ENCODE measurements at regions not wholly inside any gene's neighbourhood (a gene's known extent, or its start where the extent isn't known, plus 50 kb on each side); places are given as distances from the start of the nearest gene placed in this dataset.
A peak's percentile ranks its signal among the peaks of the same experiment; 100 is the strongest.

DNA sequence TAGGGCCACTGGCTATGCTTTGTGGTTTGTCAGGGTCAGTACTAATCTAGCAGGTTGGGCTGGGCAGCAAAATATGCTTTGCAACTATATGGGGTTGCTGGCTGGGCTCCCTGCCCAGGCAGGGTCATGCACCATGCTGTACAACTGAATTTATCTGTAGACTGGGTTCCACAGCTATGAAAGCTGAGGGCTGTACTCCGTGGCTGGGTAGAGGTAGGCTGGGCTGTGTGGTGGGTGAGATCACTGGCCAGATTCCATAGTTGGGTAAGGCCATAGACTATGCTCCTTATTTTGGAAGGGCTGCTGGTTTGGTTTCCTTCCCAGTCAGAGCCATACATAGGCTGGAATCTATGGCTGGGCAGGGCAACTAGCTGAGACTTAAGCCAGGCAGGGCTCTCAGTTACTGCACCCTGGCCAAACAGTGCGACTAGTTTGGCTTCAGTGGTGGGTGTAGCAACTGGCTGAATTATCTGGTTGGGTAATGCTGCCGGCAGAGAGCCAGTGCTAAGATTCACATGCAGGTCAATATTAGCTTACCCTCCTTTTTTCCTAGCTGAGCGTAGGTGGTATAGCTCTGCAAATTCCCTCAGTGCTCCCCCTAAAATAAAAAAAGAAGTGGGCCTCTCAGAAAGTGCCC, 769.1 kb upstream of the CDH8 start:
- TF ChIP-seq, protein P1, sequence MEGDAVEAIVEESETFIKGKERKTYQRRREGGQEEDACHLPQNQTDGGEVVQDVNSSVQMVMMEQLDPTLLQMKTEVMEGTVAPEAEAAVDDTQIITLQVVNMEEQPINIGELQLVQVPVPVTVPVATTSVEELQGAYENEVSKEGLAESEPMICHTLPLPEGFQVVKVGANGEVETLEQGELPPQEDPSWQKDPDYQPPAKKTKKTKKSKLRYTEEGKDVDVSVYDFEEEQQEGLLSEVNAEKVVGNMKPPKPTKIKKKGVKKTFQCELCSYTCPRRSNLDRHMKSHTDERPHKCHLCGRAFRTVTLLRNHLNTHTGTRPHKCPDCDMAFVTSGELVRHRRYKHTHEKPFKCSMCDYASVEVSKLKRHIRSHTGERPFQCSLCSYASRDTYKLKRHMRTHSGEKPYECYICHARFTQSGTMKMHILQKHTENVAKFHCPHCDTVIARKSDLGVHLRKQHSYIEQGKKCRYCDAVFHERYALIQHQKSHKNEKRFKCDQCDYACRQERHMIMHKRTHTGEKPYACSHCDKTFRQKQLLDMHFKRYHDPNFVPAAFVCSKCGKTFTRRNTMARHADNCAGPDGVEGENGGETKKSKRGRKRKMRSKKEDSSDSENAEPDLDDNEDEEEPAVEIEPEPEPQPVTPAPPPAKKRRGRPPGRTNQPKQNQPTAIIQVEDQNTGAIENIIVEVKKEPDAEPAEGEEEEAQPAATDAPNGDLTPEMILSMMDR (IDR thresholded peaks at IDR 0.05) = no peak
- TF ChIP-seq POLR2A (IDR thresholded peaks at IDR 0.05) (no peak), EP300 (IDR thresholded peaks at IDR 0.05) (no peak), POLR2AphosphoS5 (IDR thresholded peaks at IDR 0.05) (peak in 1 of 4 donors; percentile 15)
